ENCODE measurements at regions not wholly inside any gene's neighbourhood (a gene's known extent, or its start where the extent isn't known, plus 50 kb on each side); places are given as distances from the start of the nearest gene placed in this dataset.

DNA sequence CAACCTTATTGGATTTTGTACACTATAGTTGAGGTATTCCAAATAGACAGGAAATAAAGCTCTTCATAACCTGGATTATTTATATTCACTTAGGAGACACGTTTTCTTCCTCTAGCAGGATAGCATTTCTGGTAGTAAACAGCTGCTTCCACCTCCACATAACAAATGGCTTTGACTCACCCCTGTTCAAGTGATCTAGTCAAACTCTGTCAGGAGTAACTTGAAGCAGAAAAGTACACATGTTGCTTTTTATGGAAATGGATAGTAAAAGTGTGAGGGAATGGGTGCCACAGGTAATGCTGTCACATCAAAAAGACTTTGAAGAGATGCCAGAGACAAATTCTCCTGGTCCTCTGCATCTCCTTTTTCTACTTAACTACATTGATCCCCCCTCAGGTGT, 258.7 kb upstream of the SLC7A11 start:
- in situ Hi-C loops (cut with MboI) = no loop called here
- Histone ChIP-seq H3K4me2 (ENCODE audit: unreplicated experiment) (no peak overlapping the region), H4K20me1 (ENCODE audit: insufficient read depth) (no peaks in the 10 kb centered on the region), H3K9me3 (ENCODE audit: low read depth) (no peaks in the 10 kb centered on the region), H3K9me2 (ENCODE audit: insufficient read depth) (no peaks in the 10 kb centered on the region), H3F3A (ENCODE audit: insufficient read depth) (no peaks in the 10 kb centered on the region), H3K79me2 (ENCODE audit: insufficient read depth) (no peaks in the 10 kb centered on the region), H2AFZ (no peak overlapping the region), H3K27ac (no peak overlapping the region), H3K4me1 (ENCODE audit: insufficient read depth) (no peaks in the 10 kb centered on the region), H3K27me3 (replicated peaks; ENCODE audit: insufficient read depth) (no peaks in the 10 kb centered on the region), H3K4me3 (no peak overlapping the region), H3K36me3 (ENCODE audit: low read depth) (no peaks in the 10 kb centered on the region), H3K9ac (no peak overlapping the region)
- TF ChIP-seq EZH2 (IDR thresholded peaks at IDR 0.05; ENCODE audit: insufficient read depth, poor library complexity, severe bottlenecking) (no peak), EZH2phosphoT487 (IDR thresholded peaks at IDR 0.05; ENCODE audit: insufficient read depth, low read depth) (no peak)
- no peak for DNase-seq
- 32 to 55% methylated on average over 1 of the region's 1 CpG for WGBS, 2 experiments (ENCODE audit: low coverage in 1 of 2, low lambda C conversion rate in 2 of 2, missing lambda C conversion rate in 2 of 2)

- Histone ChIP-seq H3K79me2 (ENCODE audit: insufficient read depth) (no peaks in the 10 kb centered on the region), H3K27ac (no peak overlapping the region), H4K20me1 (ENCODE audit: insufficient read depth) (no peaks in the 10 kb centered on the region), H3K27me3 (replicated peaks; ENCODE audit: insufficient read depth) (no peaks in the 10 kb centered on the region), H3K36me3 (ENCODE audit: low read depth) (no peaks in the 10 kb centered on the region), H3K4me3 (no peak overlapping the region), H3K9me3 (ENCODE audit: low read depth) (no peaks in the 10 kb centered on the region), H3K9ac (no peak overlapping the region), H3K4me2 (ENCODE audit: unreplicated experiment) (no peak overlapping the region), H2AFZ (no peak overlapping the region), H3K9me2 (ENCODE audit: insufficient read depth) (no peaks in the 10 kb centered on the region), H3F3A (ENCODE audit: insufficient read depth) (no peaks in the 10 kb centered on the region), H3K4me1 (ENCODE audit: insufficient read depth) (no peaks in the 10 kb centered on the region)
- in situ Hi-C loops (cut with MboI) = no loop called here
- no peak for TF ChIP-seq EZH2 (IDR thresholded peaks at IDR 0.05; ENCODE audit: insufficient read depth, poor library complexity, severe bottlenecking)
- 76 to 77% methylated on average over 2 of the region's 2 CpGs for WGBS, 2 experiments (ENCODE audit: low coverage in 1 of 2, low lambda C conversion rate in 2 of 2, missing lambda C conversion rate in 2 of 2)
- DNase-seq = no peak
Observed at GRCh38 chr4:138499627-138500026, 257.5 kb upstream of the SLC7A11 start.

DNA sequence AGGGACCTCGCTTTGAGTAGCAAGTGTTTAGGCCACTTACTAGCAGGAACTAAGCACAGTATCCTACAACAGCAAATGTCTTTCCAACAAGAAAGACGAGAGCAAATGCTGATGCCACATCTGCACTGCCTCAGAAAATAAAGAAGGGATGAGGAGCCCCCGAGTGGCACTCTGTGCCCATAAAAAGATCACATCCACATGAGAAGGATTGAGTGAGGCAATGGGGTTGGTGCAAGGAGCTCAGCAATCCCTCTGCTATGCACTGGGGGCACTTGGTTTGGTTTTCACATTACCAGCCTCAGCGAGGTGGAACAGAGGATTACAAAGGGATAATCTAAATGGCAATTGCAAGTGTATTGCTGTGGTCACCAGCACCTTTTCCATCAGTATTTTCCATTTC, 252.8 kb upstream of the SLC7A11 start:
- Histone ChIP-seq H3K4me1 (ENCODE audit: insufficient read depth) (no peaks in the 10 kb centered on the region), H3K9me3 (ENCODE audit: low read depth) (no peaks in the 10 kb centered on the region), H3K9me2 (ENCODE audit: insufficient read depth) (no peaks in the 10 kb centered on the region), H4K20me1 (ENCODE audit: insufficient read depth) (no peaks in the 10 kb centered on the region), H3K9ac (no peak overlapping the region), H2AFZ (no peak overlapping the region; the same call in 1 of the 2 replicates), H3K36me3 (ENCODE audit: low read depth) (no peaks in the 10 kb centered on the region), H3F3A (ENCODE audit: insufficient read depth) (no peaks in the 10 kb centered on the region), H3K4me2 (ENCODE audit: unreplicated experiment) (no peak overlapping the region), H3K4me3 (no peak overlapping the region), H3K27ac (no peak overlapping the region), H3K27me3 (replicated peaks; ENCODE audit: insufficient read depth) (no peaks in the 10 kb centered on the region), H3K79me2 (ENCODE audit: insufficient read depth) (no peaks in the 10 kb centered on the region)
- 18 to 24% methylated on average over 4 of the region's 4 CpGs for WGBS, 2 experiments (ENCODE audit: low coverage in 1 of 2, low lambda C conversion rate in 2 of 2, missing lambda C conversion rate in 2 of 2)
- in situ Hi-C loops (cut with MboI) = no loop called here
- no peak for TF ChIP-seq EZH2phosphoT487 (IDR thresholded peaks at IDR 0.05; ENCODE audit: insufficient read depth, low read depth)
- no peak for TF ChIP-seq EZH2 (IDR thresholded peaks at IDR 0.05; ENCODE audit: insufficient read depth, poor library complexity, severe bottlenecking)
- peak; percentile 65 for DNase-seq

DNA sequence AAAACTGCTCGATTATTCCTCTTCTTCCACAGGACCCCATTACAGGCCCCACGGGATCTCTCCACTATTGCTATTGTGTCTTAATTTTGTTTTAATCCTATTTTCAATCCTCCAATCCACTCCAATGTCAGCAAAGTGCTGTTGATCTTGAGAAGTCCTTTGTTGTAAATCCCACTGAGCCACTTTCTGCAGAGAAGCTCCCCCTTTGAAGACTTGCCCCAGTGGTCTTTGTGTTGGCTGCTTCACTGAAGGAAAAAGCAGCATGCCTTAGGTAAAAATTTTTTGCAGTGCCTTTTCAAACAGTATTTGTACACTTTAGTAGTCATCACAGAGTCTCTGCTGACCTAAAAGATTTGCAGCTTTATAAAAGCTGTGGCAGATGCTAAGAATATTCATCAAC, 252.0 kb upstream of the SLC7A11 start:
- Histone ChIP-seq H3K9me2 (ENCODE audit: insufficient read depth) (no peaks in the 10 kb centered on the region), H3K4me3 (no peak overlapping the region), H4K20me1 (ENCODE audit: insufficient read depth) (no peaks in the 10 kb centered on the region), H2AFZ (no peak overlapping the region), H3K9me3 (ENCODE audit: low read depth) (no peaks in the 10 kb centered on the region), H3K4me1 (ENCODE audit: insufficient read depth) (no peaks in the 10 kb centered on the region), H3F3A (ENCODE audit: insufficient read depth) (no peaks in the 10 kb centered on the region), H3K36me3 (ENCODE audit: low read depth) (no peaks in the 10 kb centered on the region), H3K27ac (no peak overlapping the region), H3K79me2 (ENCODE audit: insufficient read depth) (no peaks in the 10 kb centered on the region), H3K27me3 (replicated peaks; ENCODE audit: insufficient read depth) (no peaks in the 10 kb centered on the region), H3K4me2 (ENCODE audit: unreplicated experiment) (no peak overlapping the region), H3K9ac (no peak overlapping the region)
- TF ChIP-seq EZH2 (IDR thresholded peaks at IDR 0.05; ENCODE audit: insufficient read depth, poor library complexity, severe bottlenecking) = no peak
- no peak for TF ChIP-seq EZH2phosphoT487 (IDR thresholded peaks at IDR 0.05; ENCODE audit: insufficient read depth, low read depth)
- in situ Hi-C loops (cut with MboI) = no loop called here
- no peak for DNase-seq
- 75 to 80% methylated on average over 2 of the region's 2 CpGs for WGBS, 2 experiments (ENCODE audit: low coverage in 1 of 2, low lambda C conversion rate in 2 of 2, missing lambda C conversion rate in 2 of 2)

GRCh38 chr4:138492176-138492575, 250.0 kb upstream of the SLC7A11 start:
- no peak for TF ChIP-seq EZH2phosphoT487 (IDR thresholded peaks at IDR 0.05; ENCODE audit: insufficient read depth, low read depth)
- no peak for TF ChIP-seq EZH2 (IDR thresholded peaks at IDR 0.05; ENCODE audit: insufficient read depth, poor library complexity, severe bottlenecking)
- H3K4me2 ChIP-seq (ENCODE audit: unreplicated experiment) = no peak overlapping the region
- H3K4me1 ChIP-seq (ENCODE audit: insufficient read depth) = no peaks in the 10 kb centered on the region
- WGBS, 2 experiments (ENCODE audit: low coverage in 1 of 2, low lambda C conversion rate in 2 of 2, missing lambda C conversion rate in 2 of 2) = 56 to 74% methylated on average over 1 of the region's 1 CpG
- no peaks in the 10 kb centered on the region for H3F3A ChIP-seq (ENCODE audit: insufficient read depth)
- no peaks in the 10 kb centered on the region for H3K79me2 ChIP-seq (ENCODE audit: insufficient read depth)
- no peaks in the 10 kb centered on the region for H3K27me3 ChIP-seq (replicated peaks; ENCODE audit: insufficient read depth)
- DNase-seq = no peak
- no peak overlapping the region for H2AFZ ChIP-seq
- in situ Hi-C loops (cut with MboI) = no loop called here
- no peaks in the 10 kb centered on the region for H3K9me2 ChIP-seq (ENCODE audit: insufficient read depth)
- no peak overlapping the region for H3K4me3 ChIP-seq
- H4K20me1 ChIP-seq (ENCODE audit: insufficient read depth) = no peaks in the 10 kb centered on the region
- H3K9ac ChIP-seq = no peak overlapping the region
- no peak overlapping the region for H3K27ac ChIP-seq
- no peaks in the 10 kb centered on the region for H3K9me3 ChIP-seq (ENCODE audit: low read depth)
- H3K36me3 ChIP-seq (ENCODE audit: low read depth) = no peaks in the 10 kb centered on the region

Measured in GM23248 (cell line).